Mammary epithelial cell (primary cell): ENCODE measurements at regions not wholly inside any gene's neighbourhood (a gene's known extent, or its start where the extent isn't known, plus 50 kb on each side); places are given as distances from the start of the nearest gene placed in this dataset.

Experiments used
- EZH2 ChIP-seq: IDR thresholded peaks from 2 replicates; pipeline ENCODE4 v1.6.1; 2012; ENCODE audit warnings: low read length, inconsistent platforms, borderline replicate concordance
- TF ChIP-seq, protein P1 (sequence below), 2 donors: IDR thresholded peaks in 1 of 2; conservative IDR thresholded peaks in 1 of 2; 2 replicates each; pipeline ENCODE4 v1.5.1; 2011 to 2012; ENCODE audit warnings: inconsistent platforms in 2 of 2, low read length in 2 of 2, mild to moderate bottlenecking in 2 of 2, control low read depth in 1 of 2, low read depth in 1 of 2; ENCODE audit not compliant: insufficient read depth in 1 of 2; ENCODE audit errors: extremely low read depth in 1 of 2

GRCh38 chr4:114205261-114205660 lies 225.8 kb upstream of the ARSJ start:
- TF ChIP-seq, protein P1, sequence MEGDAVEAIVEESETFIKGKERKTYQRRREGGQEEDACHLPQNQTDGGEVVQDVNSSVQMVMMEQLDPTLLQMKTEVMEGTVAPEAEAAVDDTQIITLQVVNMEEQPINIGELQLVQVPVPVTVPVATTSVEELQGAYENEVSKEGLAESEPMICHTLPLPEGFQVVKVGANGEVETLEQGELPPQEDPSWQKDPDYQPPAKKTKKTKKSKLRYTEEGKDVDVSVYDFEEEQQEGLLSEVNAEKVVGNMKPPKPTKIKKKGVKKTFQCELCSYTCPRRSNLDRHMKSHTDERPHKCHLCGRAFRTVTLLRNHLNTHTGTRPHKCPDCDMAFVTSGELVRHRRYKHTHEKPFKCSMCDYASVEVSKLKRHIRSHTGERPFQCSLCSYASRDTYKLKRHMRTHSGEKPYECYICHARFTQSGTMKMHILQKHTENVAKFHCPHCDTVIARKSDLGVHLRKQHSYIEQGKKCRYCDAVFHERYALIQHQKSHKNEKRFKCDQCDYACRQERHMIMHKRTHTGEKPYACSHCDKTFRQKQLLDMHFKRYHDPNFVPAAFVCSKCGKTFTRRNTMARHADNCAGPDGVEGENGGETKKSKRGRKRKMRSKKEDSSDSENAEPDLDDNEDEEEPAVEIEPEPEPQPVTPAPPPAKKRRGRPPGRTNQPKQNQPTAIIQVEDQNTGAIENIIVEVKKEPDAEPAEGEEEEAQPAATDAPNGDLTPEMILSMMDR (conservative IDR thresholded peaks at IDR 0.05 in 1 of 2, IDR thresholded peaks at IDR 0.05 in 1 of 2; ENCODE audit: extremely low read depth in 1 of 2, insufficient read depth in 1 of 2, low read depth in 1 of 2, low read length in 2 of 2), result no peak
- no peak for TF ChIP-seq EZH2
